Dedifferentiated amniotic fluid mesenchymal stem cell (primary cell): ENCODE measurements at regions not wholly inside any gene's neighbourhood (a gene's known extent, or its start where the extent isn't known, plus 50 kb on each side); places are given as distances from the start of the nearest gene placed in this dataset.

Experiments used
- DNase-seq: peaks from one replicate; pipeline ENCODE4 v3.0.0-alpha.2; 2016; ENCODE audit errors: extremely low spot score

GRCh38 chr12:59928416-59928815, 332.6 kb downstream of the SLC16A7 start:
- no peak for DNase-seq

- peak; percentile 68 for DNase-seq
Measured at GRCh38 chr12:59929110-59929509, 333.3 kb downstream of the SLC16A7 start.

- DNase-seq, result no peak
Measured at GRCh38 chr12:59934486-59934885, 338.7 kb downstream of the SLC16A7 start.

GRCh38 chr12:59936534-59936933, 340.7 kb downstream of the SLC16A7 start:
- no peak for DNase-seq

- DNase-seq, result no peak
Measured at GRCh38 chr12:59937148-59937547, 341.3 kb downstream of the SLC16A7 start.

GRCh38 chr12:59938190-59938962, 342.5 kb downstream of the SLC16A7 start:
- DNase-seq, result no peak

GRCh38 chr12:59940631-59941342, 345.0 kb downstream of the SLC16A7 start:
- no peak for DNase-seq

GRCh38 chr12:59941461-59941860, 345.6 kb downstream of the SLC16A7 start:
- no peak for DNase-seq

GRCh38 chr12:59944177-59944576, 348.3 kb downstream of the SLC16A7 start:
- DNase-seq, result no peak

GRCh38 chr12:59946635-59947034, 350.8 kb downstream of the SLC16A7 start:
- DNase-seq, result no peak

- no peak for DNase-seq
Measured at GRCh38 chr12:59963546-59963945, 367.7 kb downstream of the SLC16A7 start.

GRCh38 chr12:59972905-59973304, 377.1 kb downstream of the SLC16A7 start:
- DNase-seq, result no peak

- no peak for DNase-seq
Measured at GRCh38 chr12:59973515-59973914, 377.7 kb downstream of the SLC16A7 start.

GRCh38 chr12:59977779-59978178, 381.9 kb downstream of the SLC16A7 start:
- DNase-seq, result no peak

- no peak for DNase-seq
Measured at GRCh38 chr12:59980476-59980875, 384.6 kb downstream of the SLC16A7 start.

- DNase-seq, result no peak
Measured at GRCh38 chr12:59999291-59999690, 403.5 kb downstream of the SLC16A7 start.

GRCh38 chr12:60010486-60010885, 414.7 kb downstream of the SLC16A7 start:
- no peak for DNase-seq

GRCh38 chr12:60012659-60013058, 416.8 kb downstream of the SLC16A7 start:
- no peak for DNase-seq

GRCh38 chr12:60014436-60014835, 418.6 kb downstream of the SLC16A7 start:
- no peak for DNase-seq

- DNase-seq, result no peak
Measured at GRCh38 chr12:60020068-60020467, 424.2 kb downstream of the SLC16A7 start.

GRCh38 chr12:60021235-60021634, 425.4 kb downstream of the SLC16A7 start:
- no peak for DNase-seq

GRCh38 chr12:60027266-60027665, 431.4 kb downstream of the SLC16A7 start:
- DNase-seq, result no peak

- no peak for DNase-seq
Measured at GRCh38 chr12:60034147-60034546, 438.3 kb downstream of the SLC16A7 start.
